ENCODE measurements at regions not wholly inside any gene's neighbourhood (a gene's known extent, or its start where the extent isn't known, plus 50 kb on each side); places are given as distances from the start of the nearest gene placed in this dataset.

GRCh38 chr12:25876383-25877045 lies 82.0 kb upstream of the RASSF8 start:
- TF ChIP-seq CTCF (IDR thresholded peaks at IDR 0.05; ENCODE audit: poor library complexity, severe bottlenecking) (no peak), EZH2 (IDR thresholded peaks at IDR 0.05; ENCODE audit: borderline replicate concordance, insufficient read depth, low read length, poor library complexity, severe bottlenecking) (no peak), POLR2AphosphoS5 (IDR thresholded peaks at IDR 0.05) (no peak), MXI1 (conservative IDR thresholded peaks at IDR 0.05; ENCODE audit: poor library complexity, severe bottlenecking) (no peak), TAF1 (IDR thresholded peaks at IDR 0.05; ENCODE audit: low read depth) (no peak), EP300 (conservative IDR thresholded peaks at IDR 0.05; ENCODE audit: poor library complexity, severe bottlenecking) (no peak)

Measured in neural cell (in vitro differentiated cells).